T-helper 1 cell treated with Interleukin-12 subunit alpha and Interleukin-12 subunit beta and Interleukin-4 antibody, amounts not matched to agents 30 ng/mL and 1 ng/mL, for 36 hours (primary cell): ENCODE measurements at regions not wholly inside any gene's neighbourhood (a gene's known extent, or its start where the extent isn't known, plus 50 kb on each side); places are given as distances from the start of the nearest gene placed in this dataset.
"Not testable (repeated sequence)": the region's sequence is repeated elsewhere in the genome, so short reads cannot be mapped to it uniquely, and the experiment has no call there.

Experiments
- intact Hi-C: fragments of 100-400 bp; cut with micrococcal nuclease; formaldehyde crosslinking; loops from one replicate; pipeline ENCODE4 v1.15.1; 2024

GRCh38 chr11:39809833-39810232 is 1649.6 kb downstream of the LRRC4C start:
- intact Hi-C loops, result no loop called here

GRCh38 chr11:39807904-39808303 is 1651.5 kb downstream of the LRRC4C start:
- intact Hi-C loops, result no loop called here

DNA sequence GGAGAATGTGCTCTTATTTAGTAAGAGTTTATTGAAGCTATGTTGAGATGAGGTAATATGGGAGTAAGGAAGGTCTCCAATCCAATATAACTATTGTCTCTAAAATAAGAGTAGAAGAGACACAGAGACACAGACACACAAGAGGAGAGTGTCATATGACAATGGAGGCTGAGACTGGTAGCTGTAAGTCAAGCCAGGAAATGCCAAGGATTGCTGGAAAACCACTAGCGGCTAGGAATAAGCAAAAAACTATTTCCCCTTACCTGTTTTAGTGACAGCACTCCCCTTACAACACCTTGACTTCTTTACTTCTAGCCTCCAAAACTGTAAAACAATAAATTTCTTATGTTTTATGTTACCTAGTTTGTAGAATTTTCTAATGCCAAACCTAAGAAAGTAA is 1652.8 kb downstream of the LRRC4C start:
- intact Hi-C loops, result no loop called here

- intact Hi-C loops, result no loop called here
Measured at GRCh38 chr11:39804271-39804670, 1655.2 kb downstream of the LRRC4C start.

- intact Hi-C loops, result no loop called here
Measured at GRCh38 chr11:39786682-39787081, 1672.8 kb downstream of the LRRC4C start.

DNA sequence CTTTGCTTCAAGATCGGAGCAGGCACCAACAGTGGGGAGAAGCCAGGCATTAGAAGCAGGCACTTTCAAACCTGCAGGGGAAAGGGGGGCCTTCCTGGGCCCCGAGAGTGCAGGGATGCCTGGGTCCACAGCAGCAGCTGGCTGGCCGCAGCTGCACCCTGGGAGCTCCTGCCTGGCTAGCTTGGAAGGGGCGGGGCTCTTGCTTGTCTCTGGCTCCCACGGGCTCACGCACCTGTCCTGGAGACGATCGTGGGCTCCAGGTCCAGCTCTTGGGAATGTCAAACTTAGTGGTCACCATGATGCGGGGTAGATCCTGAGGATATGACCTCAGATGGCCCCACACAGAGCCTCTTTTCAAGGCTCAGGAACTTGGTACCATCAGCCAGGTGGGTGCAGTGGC is 1673.2 kb downstream of the LRRC4C start:
- intact Hi-C loops, result no loop called here

- intact Hi-C loops, result no loop called here
Measured at GRCh38 chr11:39784873-39785272, 1674.6 kb downstream of the LRRC4C start.

DNA sequence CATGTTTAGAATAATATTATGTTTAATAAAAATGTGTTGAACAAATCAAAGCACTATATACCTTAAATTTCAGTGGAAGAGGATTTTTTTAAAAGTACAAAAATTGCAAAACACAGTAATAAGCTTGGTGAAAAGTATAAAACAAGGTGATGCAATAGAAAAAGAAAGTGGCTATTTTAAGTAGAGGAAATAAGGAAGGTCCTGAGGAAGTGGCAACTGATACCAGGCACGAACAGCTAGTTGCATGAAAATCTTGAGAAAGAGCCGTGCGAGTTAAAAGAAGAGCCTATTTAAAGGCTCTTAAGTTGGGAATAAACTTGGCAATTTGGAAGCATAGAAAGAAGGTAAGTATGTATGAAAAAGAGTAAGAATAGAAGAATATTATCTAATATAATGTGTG is 1679.3 kb downstream of the LRRC4C start:
- intact Hi-C loops, result no loop called here

- intact Hi-C loops, result no loop called here
Measured at GRCh38 chr11:39777035-39777434, 1682.4 kb downstream of the LRRC4C start.

GRCh38 chr11:39772525-39773137 is 1686.8 kb downstream of the LRRC4C start:
- intact Hi-C loops, result no loop called here

- intact Hi-C loops, result no loop called here
Measured at GRCh38 chr11:39768214-39768613, 1691.2 kb downstream of the LRRC4C start.

GRCh38 chr11:39745401-39745800 is 1714.1 kb downstream of the LRRC4C start:
- intact Hi-C loops, result no loop called here

- intact Hi-C loops, result no loop called here
Measured at GRCh38 chr11:39741066-39741465, 1718.4 kb downstream of the LRRC4C start.

- intact Hi-C loops, result not testable (repeated sequence)
Measured at GRCh38 chr11:39736351-39736750, 1723.1 kb downstream of the LRRC4C start.

- intact Hi-C loops, result no loop called here
Measured at GRCh38 chr11:39732001-39732400, 1727.5 kb downstream of the LRRC4C start.

DNA sequence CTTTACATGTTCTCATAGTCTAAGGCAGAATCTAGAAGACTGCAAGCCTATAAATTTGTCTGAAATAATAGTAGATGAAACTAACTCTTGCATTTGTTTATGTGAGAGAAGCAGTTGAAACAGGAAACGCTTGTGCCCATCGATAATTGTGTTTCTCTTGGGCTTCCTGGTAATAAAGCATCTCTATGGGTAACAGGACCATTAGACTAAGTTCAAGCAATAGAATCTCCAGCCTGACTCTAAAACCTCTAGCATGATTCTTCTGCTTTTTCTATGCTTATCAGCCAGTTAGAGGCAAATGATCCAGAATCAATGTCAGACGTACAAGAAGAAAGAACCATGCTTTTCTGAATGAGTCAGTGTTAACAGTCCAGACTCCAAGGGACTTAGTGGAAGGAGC is 1734.4 kb downstream of the LRRC4C start:
- intact Hi-C loops, result no loop called here

DNA sequence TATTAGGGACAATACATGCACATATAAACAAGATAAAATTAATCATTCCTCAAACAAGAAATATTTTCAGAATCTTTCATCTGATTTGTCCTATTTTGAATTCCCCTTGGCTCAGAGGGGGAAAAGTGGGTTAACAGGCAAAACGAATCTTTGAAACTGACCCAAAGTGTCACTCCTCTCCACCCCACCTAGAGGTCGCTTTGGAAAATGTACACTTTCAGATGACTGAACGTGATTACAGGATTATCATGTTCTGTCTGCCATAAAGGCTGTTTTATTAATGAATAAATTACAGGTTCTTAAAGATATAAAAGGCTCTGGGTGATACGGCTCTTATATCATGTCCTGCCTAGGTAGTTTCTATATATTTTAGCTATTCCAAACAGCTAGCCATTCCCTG is 1735.0 kb downstream of the LRRC4C start:
- intact Hi-C loops, result no loop called here

DNA sequence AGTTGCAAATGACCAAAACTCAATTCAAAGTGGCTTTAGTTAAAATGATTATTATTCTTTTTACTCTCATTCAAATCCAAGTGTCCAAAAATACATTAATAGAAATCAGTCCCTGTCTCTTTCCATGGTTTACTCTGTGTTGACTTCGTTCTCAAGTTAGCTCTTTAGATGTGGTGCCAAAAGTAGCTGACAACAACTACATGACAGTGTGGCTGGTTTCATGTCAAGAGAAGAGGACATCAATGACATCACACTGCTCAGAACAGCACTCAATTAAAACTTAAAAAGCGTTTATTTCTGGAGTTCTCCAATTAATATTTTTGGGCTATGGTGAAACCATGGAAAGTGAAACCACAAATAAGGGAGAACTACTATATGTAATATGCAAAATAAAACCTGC is 1746.9 kb downstream of the LRRC4C start:
- intact Hi-C loops, result no loop called here

DNA sequence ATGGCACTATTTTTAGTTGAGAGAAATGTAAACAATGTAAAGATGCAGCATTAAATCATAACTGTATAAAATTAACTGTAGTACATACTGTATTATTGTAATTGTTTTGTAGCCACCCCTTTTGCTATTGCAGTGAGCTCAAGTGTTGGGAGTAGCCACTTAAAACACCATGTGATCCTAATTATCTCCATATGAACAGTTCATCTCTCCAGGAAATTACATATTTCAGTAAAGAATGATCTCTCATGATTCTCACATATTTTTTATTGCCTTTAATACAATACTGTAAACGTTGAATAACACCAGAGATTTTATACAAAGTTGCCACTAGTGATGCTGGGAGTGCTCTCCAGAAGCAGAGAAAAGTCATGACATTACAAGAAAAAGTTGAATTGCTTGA is 1768.6 kb downstream of the LRRC4C start:
- intact Hi-C loops, result no loop called here

- intact Hi-C loops, result no loop called here
Measured at GRCh38 chr11:39683951-39684554, 1775.4 kb downstream of the LRRC4C start.

GRCh38 chr11:39683288-39683950 is 1776.0 kb downstream of the LRRC4C start:
- intact Hi-C loops, result no loop called here

DNA sequence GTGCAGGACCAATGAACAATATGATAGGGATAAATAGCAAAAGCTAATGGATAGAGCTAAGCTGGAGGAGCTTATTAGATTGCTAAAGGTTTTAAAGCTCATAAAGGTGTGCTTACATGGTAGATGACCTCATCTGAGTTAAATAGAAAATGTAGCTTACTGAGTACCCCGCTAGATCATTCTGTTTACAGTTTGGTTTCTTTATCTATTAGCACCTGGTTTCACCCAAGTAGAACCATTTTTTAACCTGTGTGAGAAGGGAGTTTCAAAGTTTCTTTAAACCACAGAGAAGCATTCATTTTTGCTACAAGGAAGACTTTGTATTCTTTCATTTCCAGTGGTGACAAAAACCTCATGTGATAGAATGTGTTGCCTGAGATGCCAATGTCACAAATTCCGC is 1778.0 kb downstream of the LRRC4C start:
- intact Hi-C loops, result no loop called here

- intact Hi-C loops, result no loop called here
Measured at GRCh38 chr11:39678996-39679395, 1780.5 kb downstream of the LRRC4C start.
